Suprapubic skin (tissue), 4 donors: ENCODE measurements at regions not wholly inside any gene's neighbourhood (a gene's known extent, or its start where the extent isn't known, plus 50 kb on each side); places are given as distances from the start of the nearest gene placed in this dataset.
"Not testable (repeated sequence)": the region's sequence is repeated elsewhere in the genome, so short reads cannot be mapped to it uniquely, and the experiment has no call there.

ENCODE experiments used
- DNase-seq, 2 donors: peaks; one replicate each; pipeline ENCODE4 v3.0.0-alpha.2; 2019; ENCODE audit warnings: low spot score in 2 of 2
- H3K27ac ChIP-seq: fragments of 200-600 bp; sonication (generic); one replicate; pipeline ENCODE4 v1.5.1; 2019
- H3K27me3 ChIP-seq: fragments of 200-600 bp; sonication (generic); one replicate; pipeline ENCODE4 v1.5.1; 2019
- H3K36me3 ChIP-seq: fragments of 200-600 bp; sonication (generic); one replicate; pipeline ENCODE4 v1.5.1; 2019
- H3K4me1 ChIP-seq: fragments of 200-600 bp; sonication (generic); one replicate; pipeline ENCODE4 v1.5.1; 2019
- H3K4me3 ChIP-seq: fragments of 200-600 bp; sonication (generic); one replicate; pipeline ENCODE4 v1.5.1; 2019; ENCODE audit warnings: mild to moderate bottlenecking
- H3K9me3 ChIP-seq: fragments of 200-600 bp; sonication (generic); one replicate; pipeline ENCODE4 v1.5.1; 2019
- EP300 ChIP-seq: sonication (generic); formaldehyde crosslinking; IDR thresholded peaks from one replicate; pipeline ENCODE4 v1.6.1; 2017; ENCODE audit warnings: antibody characterized with exemption
- POLR2A ChIP-seq, 2 donors: fragments of 450-650 bp; IDR thresholded peaks; one replicate each; pipeline ENCODE4 v1.6.1; 2017; ENCODE audit warnings: antibody characterized with exemption in 2 of 2, mild to moderate bottlenecking in 2 of 2, moderate library complexity in 2 of 2
- POLR2AphosphoS5 ChIP-seq, 3 donors: sonication (generic); formaldehyde crosslinking; IDR thresholded peaks; one replicate each; pipeline ENCODE4 v1.6.1; 2017; ENCODE audit warnings: antibody characterized with exemption in 3 of 3
- WGBS: methylation state at CpG from one replicate; pipeline ENCODE4 v1.1.5; 2018; 5-methylcytosine and 5-hydroxymethylcytosine counted together
- TF ChIP-seq, protein P1 (sequence below), 2 donors: fragments of 200-600 bp in 1 of 2; fragments of 450-650 bp in 1 of 2; sonication (generic) in 1 of 2; IDR thresholded peaks; one replicate each; pipeline ENCODE4 v1.5.1; 2016 to 2019; ENCODE audit warnings: antibody characterized with exemption in 2 of 2, mild to moderate bottlenecking in 1 of 2, moderate library complexity in 1 of 2

DNA sequence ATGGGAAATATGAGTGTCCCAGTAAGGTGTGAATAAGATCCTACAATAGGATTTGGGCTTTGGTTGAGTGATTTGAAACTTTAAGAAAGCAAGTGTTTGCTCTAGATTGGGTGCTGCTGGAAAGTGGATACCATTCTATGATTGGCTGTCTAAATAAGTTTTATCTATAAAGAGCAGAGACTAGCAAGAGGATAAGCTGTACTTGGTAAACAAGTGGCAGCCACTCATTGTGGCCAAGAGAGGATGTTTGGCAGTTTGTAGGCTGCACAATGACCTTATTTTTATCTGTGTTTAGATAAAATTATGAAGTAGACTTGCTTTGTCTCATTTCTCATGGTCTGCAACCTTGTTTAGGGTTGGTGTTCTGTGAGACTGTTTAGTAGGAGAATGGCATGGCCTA is 341.6 kb upstream of the PIK3R1 start:
- Histone ChIP-seq H3K27ac (no peak overlapping the region), H3K27me3 (no peaks in the 10 kb centered on the region), H3K4me3 (no peak overlapping the region), H3K36me3 (no peaks in the 10 kb centered on the region), H3K4me1 (peaks cover under 1% of the 10 kb centered on the region), H3K9me3 (no peaks in the 10 kb centered on the region)
- no peak for DNase-seq
- no peak for TF ChIP-seq EP300
- TF ChIP-seq POLR2AphosphoS5 (IDR thresholded peaks at IDR 0.05) = no peak
- TF ChIP-seq, protein P1, sequence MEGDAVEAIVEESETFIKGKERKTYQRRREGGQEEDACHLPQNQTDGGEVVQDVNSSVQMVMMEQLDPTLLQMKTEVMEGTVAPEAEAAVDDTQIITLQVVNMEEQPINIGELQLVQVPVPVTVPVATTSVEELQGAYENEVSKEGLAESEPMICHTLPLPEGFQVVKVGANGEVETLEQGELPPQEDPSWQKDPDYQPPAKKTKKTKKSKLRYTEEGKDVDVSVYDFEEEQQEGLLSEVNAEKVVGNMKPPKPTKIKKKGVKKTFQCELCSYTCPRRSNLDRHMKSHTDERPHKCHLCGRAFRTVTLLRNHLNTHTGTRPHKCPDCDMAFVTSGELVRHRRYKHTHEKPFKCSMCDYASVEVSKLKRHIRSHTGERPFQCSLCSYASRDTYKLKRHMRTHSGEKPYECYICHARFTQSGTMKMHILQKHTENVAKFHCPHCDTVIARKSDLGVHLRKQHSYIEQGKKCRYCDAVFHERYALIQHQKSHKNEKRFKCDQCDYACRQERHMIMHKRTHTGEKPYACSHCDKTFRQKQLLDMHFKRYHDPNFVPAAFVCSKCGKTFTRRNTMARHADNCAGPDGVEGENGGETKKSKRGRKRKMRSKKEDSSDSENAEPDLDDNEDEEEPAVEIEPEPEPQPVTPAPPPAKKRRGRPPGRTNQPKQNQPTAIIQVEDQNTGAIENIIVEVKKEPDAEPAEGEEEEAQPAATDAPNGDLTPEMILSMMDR (IDR thresholded peaks at IDR 0.05) = no peak
- TF ChIP-seq POLR2A (IDR thresholded peaks at IDR 0.05) = no peak

DNA sequence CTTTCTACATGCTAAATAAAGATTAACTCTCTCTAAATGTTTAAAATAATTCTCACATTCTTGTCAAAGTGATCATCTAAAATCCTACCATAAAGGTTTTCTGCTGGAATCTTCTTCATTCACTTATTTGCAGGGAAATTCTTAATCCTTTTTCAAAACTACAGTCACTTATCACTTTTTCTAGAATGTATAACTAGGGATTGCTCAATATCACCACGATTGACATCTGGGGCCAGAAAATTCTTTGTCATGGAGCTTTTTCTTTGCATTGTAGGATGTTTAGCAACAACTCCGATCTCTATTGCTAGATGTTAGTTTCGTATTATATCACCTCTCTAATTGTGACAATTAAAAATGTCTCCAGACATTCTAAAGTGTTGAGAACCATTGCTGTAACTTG is 344.9 kb upstream of the PIK3R1 start:
- no peak overlapping the region for H3K27ac ChIP-seq
- H3K9me3 ChIP-seq = no peaks in the 10 kb centered on the region
- H3K4me3 ChIP-seq = no peak overlapping the region
- H3K27me3 ChIP-seq = no peaks in the 10 kb centered on the region
- H3K36me3 ChIP-seq = no peaks in the 10 kb centered on the region
- 79% methylated on average over 3 of the region's 3 CpGs for WGBS
- TF ChIP-seq, protein P1 (IDR thresholded peaks at IDR 0.05) = no peak
- TF ChIP-seq POLR2AphosphoS5 (IDR thresholded peaks at IDR 0.05) (no peak), EP300 (no peak)
- DNase-seq = no peak
- no peaks in the 10 kb centered on the region for H3K4me1 ChIP-seq

DNA sequence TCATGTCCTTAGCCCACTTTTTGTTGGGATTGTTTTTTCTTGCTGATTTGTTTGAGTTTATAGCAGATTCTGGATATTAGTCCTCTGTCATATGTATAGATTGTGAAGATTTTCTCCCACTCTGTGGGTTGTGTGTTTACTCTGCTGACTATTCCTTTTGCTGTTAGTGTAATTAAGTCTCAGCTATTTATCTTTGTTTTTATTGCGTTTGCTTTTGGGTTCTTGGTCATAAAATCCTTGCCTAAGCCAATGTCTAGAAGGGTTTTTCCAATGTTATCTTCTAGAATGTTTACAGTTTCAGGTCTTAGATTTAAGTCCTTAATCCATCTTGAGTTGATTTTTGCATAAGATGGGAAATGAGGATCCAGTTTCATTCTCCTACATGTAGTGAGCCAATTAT is 351.2 kb upstream of the PIK3R1 start:
- H3K27ac ChIP-seq, H3K4me1 ChIP-seq, H3K4me3 ChIP-seq, H3K9me3 ChIP-seq, H3K27me3 ChIP-seq, DNase-seq, H3K36me3 ChIP-seq: not testable (repeated sequence)
- WGBS = 92% methylated on average over 1 of the region's 1 CpG

DNA sequence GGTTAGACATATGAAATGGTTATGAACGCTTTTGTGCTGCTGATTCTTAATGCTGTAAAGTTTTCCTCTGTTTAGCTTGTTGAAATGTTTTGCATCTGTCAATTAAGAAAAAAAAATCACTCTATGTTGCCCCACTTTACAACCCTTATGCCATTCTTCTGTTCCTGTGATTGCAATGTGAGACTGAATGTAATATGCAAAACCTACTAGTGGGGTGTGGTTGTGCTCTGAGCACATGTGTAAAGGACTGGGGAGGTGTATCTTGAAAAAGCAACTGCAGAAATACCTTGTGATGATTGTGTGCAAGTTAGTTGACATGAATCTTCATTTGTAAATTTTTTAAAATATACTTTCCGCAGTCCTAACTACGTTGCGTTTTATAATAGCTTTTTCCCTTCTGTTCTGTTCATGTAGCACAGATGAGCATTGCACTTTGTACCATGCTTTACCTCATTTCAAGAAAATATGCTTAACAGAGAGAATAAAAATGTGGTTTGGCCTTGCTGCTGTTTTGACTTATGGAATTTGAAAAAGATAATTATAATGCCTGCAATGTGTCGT is 357.0 kb upstream of the PIK3R1 start:
- Histone ChIP-seq H3K36me3 (no peaks in the 10 kb centered on the region), H3K4me1 (no peaks in the 10 kb centered on the region), H3K4me3 (no peak overlapping the region), H3K9me3 (peaks cover 4% of the 10 kb centered on the region), H3K27me3 (no peaks in the 10 kb centered on the region), H3K27ac (no peak overlapping the region)
- 93% methylated on average over 5 of the region's 5 CpGs for WGBS
- no peak for DNase-seq
- TF ChIP-seq POLR2A (IDR thresholded peaks at IDR 0.05) = no peak
- TF ChIP-seq, protein P1 (IDR thresholded peaks at IDR 0.05) = no peak
- TF ChIP-seq EP300 = no peak
- TF ChIP-seq POLR2AphosphoS5 (IDR thresholded peaks at IDR 0.05) = no peak

DNA sequence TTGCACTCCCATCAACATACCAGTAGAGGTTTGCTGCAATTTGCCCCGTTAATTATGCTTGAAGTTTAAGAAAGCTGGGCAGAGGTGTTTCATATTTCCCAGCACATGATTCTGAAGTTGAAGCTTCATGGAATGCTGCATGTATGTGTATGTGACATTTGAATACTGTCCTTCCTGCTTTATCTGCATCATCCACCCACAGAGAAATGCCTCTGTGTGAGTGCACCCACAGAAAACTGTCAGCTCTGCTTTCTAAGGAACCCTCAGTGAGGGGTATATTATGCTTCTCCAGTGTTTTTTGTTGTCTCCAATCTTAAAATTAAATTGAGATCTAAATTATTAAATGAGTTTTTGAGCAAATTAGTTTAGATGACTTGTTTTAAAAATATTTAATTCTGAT is 358.1 kb upstream of the PIK3R1 start:
- Histone ChIP-seq H3K4me1 (no peaks in the 10 kb centered on the region), H3K27me3 (no peaks in the 10 kb centered on the region), H3K27ac (no peak overlapping the region), H3K4me3 (no peak overlapping the region), H3K36me3 (no peaks in the 10 kb centered on the region), H3K9me3 (peaks cover 5% of the 10 kb centered on the region)
- TF ChIP-seq EP300 (no peak), POLR2AphosphoS5 (IDR thresholded peaks at IDR 0.05) (no peak), POLR2A (IDR thresholded peaks at IDR 0.05) (no peak)
- TF ChIP-seq, protein P1 (IDR thresholded peaks at IDR 0.05) = no peak
- WGBS = 85% methylated on average over 1 of the region's 1 CpG
- no peak for DNase-seq

DNA sequence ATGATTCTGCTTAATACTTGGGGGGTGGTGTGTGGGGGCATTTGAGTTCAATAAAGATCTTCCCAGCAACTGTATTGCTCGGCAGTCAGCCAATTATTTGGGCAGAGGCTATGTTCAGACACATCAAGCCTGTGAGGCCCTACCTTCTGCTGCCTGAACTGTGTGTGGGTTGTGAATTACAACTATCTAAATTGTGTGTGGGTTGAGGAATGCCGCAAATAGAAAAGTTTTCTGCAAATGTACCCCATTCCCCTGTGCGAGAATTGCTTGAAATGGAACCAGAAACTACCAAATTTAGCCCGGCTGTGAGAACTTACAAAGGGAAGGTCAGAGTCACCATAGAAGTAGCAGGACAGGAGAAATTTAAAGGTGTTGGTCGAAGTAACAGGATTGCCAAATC is 360.0 kb upstream of the PIK3R1 start:
- Histone ChIP-seq H3K4me3 (no peak overlapping the region), H3K27ac (no peak overlapping the region), H3K36me3 (no peaks in the 10 kb centered on the region), H3K27me3 (no peaks in the 10 kb centered on the region), H3K9me3 (peaks cover 5% of the 10 kb centered on the region), H3K4me1 (no peaks in the 10 kb centered on the region)
- DNase-seq = no peak
- WGBS = 63% methylated on average over 5 of the region's 5 CpGs
- TF ChIP-seq POLR2AphosphoS5 (IDR thresholded peaks at IDR 0.05) (no peak), EP300 (no peak), POLR2A (IDR thresholded peaks at IDR 0.05) (no peak)
- TF ChIP-seq, protein P1 (IDR thresholded peaks at IDR 0.05) = no peak

DNA sequence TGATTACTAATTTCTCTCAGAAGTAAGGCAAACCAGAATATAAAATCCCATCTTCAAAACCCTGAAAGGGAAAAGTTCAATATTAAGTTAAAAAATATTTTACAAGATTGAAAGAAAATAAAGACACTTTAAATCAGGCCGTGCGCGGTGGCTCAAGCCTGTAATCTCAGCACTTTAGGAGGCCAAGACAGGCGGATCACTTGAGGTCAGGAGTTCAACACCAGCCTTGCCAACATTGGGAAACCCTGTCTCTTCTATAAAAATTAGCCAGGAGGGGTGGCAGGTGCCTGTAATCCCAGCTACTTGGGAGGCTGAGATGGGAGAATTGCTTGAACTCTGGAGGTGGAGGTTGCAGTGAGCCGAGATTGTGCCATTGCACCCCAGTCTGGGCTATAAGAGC is 364.6 kb upstream of the PIK3R1 start:
- not testable (repeated sequence) for H3K27ac ChIP-seq, H3K4me1 ChIP-seq, H3K9me3 ChIP-seq, DNase-seq, H3K27me3 ChIP-seq, H3K4me3 ChIP-seq, H3K36me3 ChIP-seq
- 93% methylated on average over 5 of the region's 5 CpGs for WGBS
